ENCODE measurements at regions not wholly inside any gene's neighbourhood (a gene's known extent, or its start where the extent isn't known, plus 50 kb on each side); places are given as distances from the start of the nearest gene placed in this dataset.

- Histone ChIP-seq H3K9me3 (ENCODE audit: control insufficient read depth, insufficient read depth, low read length) (no peaks in the 10 kb centered on the region), H3K4me3 (ENCODE audit: low read length) (no peak overlapping the region), H3K27ac (ENCODE audit: low read length) (no peak overlapping the region), H3K27me3 (ENCODE audit: control insufficient read depth, insufficient read depth, low read length) (no peaks in the 10 kb centered on the region; the same call in 1 of the 2 replicates), H3K4me1 (ENCODE audit: control insufficient read depth, insufficient read depth, low read length) (peaks cover 5% of the 10 kb centered on the region), H3K36me3 (ENCODE audit: control insufficient read depth, insufficient read depth, low read length) (no peaks in the 10 kb centered on the region)
- DNase-seq (ENCODE audit: low read depth, low spot score), result no peak
- no CpG with 5 or more reads among the region's 6 CpGs for WGBS (ENCODE audit: insufficient coverage, insufficient read length)
Measured at GRCh38 chr10:78173360-78174015, 139.8 kb downstream of the RPS24 start.

- no peaks in the 10 kb centered on the region; the same call in 1 of the 2 replicates for H3K27me3 ChIP-seq (ENCODE audit: control insufficient read depth, insufficient read depth, low read length)
- peaks cover 8% of the 10 kb centered on the region for H3K4me1 ChIP-seq (ENCODE audit: control insufficient read depth, insufficient read depth, low read length)
- DNase-seq (ENCODE audit: low read depth, low spot score), result no peak
- WGBS (ENCODE audit: insufficient coverage, insufficient read length), result no CpG with 5 or more reads among the region's 5 CpGs
- no peaks in the 10 kb centered on the region for H3K9me3 ChIP-seq (ENCODE audit: control insufficient read depth, insufficient read depth, low read length)
- no peak overlapping the region for H3K4me3 ChIP-seq (ENCODE audit: low read length)
- H3K27ac ChIP-seq (ENCODE audit: low read length), result no peak overlapping the region
- H3K36me3 ChIP-seq (ENCODE audit: control insufficient read depth, insufficient read depth, low read length), result no peaks in the 10 kb centered on the region
Measured at GRCh38 chr10:78175444-78176015, 141.9 kb downstream of the RPS24 start.

- no peak for DNase-seq (ENCODE audit: low read depth, low spot score)
- no peaks in the 10 kb centered on the region for H3K9me3 ChIP-seq (ENCODE audit: control insufficient read depth, insufficient read depth, low read length)
- H3K27me3 ChIP-seq (ENCODE audit: control insufficient read depth, insufficient read depth, low read length), result no peaks in the 10 kb centered on the region; the same call in 1 of the 2 replicates
- H3K36me3 ChIP-seq (ENCODE audit: control insufficient read depth, insufficient read depth, low read length), result no peaks in the 10 kb centered on the region
- H3K27ac ChIP-seq (ENCODE audit: low read length), result no peak overlapping the region
- WGBS (ENCODE audit: insufficient coverage, insufficient read length), result no CpG with 5 or more reads among the region's 24 CpGs
- H3K4me1 ChIP-seq (ENCODE audit: control insufficient read depth, insufficient read depth, low read length), result peaks cover 6% of the 10 kb centered on the region
- H3K4me3 ChIP-seq (ENCODE audit: low read length), result no peak overlapping the region
Measured at GRCh38 chr10:78176320-78177317, 143.0 kb downstream of the RPS24 start.

GRCh38 chr10:78177491-78178185, 144.0 kb downstream of the RPS24 start:
- no peaks in the 10 kb centered on the region for H3K36me3 ChIP-seq (ENCODE audit: control insufficient read depth, insufficient read depth, low read length)
- H3K27ac ChIP-seq (ENCODE audit: low read length), result no peak overlapping the region
- no peaks in the 10 kb centered on the region for H3K9me3 ChIP-seq (ENCODE audit: control insufficient read depth, insufficient read depth, low read length)
- no peak overlapping the region for H3K4me3 ChIP-seq (ENCODE audit: low read length)
- WGBS (ENCODE audit: insufficient coverage, insufficient read length), result no CpG with 5 or more reads among the region's 20 CpGs
- DNase-seq (ENCODE audit: low read depth, low spot score), result no peak
- no peaks in the 10 kb centered on the region; the same call in 1 of the 2 replicates for H3K27me3 ChIP-seq (ENCODE audit: control insufficient read depth, insufficient read depth, low read length)
- H3K4me1 ChIP-seq (ENCODE audit: control insufficient read depth, insufficient read depth, low read length), result peaks cover 3% of the 10 kb centered on the region; the same call in 1 of the 2 replicates

GRCh38 chr10:78178397-78178796, 144.7 kb downstream of the RPS24 start:
- Histone ChIP-seq H3K27ac (ENCODE audit: low read length) (no peak overlapping the region), H3K36me3 (ENCODE audit: control insufficient read depth, insufficient read depth, low read length) (no peaks in the 10 kb centered on the region), H3K4me3 (ENCODE audit: low read length) (no peak overlapping the region), H3K27me3 (ENCODE audit: control insufficient read depth, insufficient read depth, low read length) (no peaks in the 10 kb centered on the region), H3K9me3 (ENCODE audit: control insufficient read depth, insufficient read depth, low read length) (no peaks in the 10 kb centered on the region), H3K4me1 (ENCODE audit: control insufficient read depth, insufficient read depth, low read length) (peaks cover 3% of the 10 kb centered on the region; the same call in 1 of the 2 replicates)
- no CpG with 5 or more reads among the region's 8 CpGs for WGBS (ENCODE audit: insufficient coverage, insufficient read length)
- no peak for DNase-seq (ENCODE audit: low read depth, low spot score)

- no peak overlapping the region for H3K4me3 ChIP-seq (ENCODE audit: low read length)
- H3K27me3 ChIP-seq (ENCODE audit: control insufficient read depth, insufficient read depth, low read length), result no peaks in the 10 kb centered on the region
- peaks cover 3% of the 10 kb centered on the region; the same call in 1 of the 2 replicates for H3K4me1 ChIP-seq (ENCODE audit: control insufficient read depth, insufficient read depth, low read length)
- H3K9me3 ChIP-seq (ENCODE audit: control insufficient read depth, insufficient read depth, low read length), result no peaks in the 10 kb centered on the region
- no peak overlapping the region for H3K27ac ChIP-seq (ENCODE audit: low read length)
- no peaks in the 10 kb centered on the region for H3K36me3 ChIP-seq (ENCODE audit: control insufficient read depth, insufficient read depth, low read length)
- no peak for DNase-seq (ENCODE audit: low read depth, low spot score)
- no CpG with 5 or more reads among the region's 7 CpGs for WGBS (ENCODE audit: insufficient coverage, insufficient read length)
Measured at GRCh38 chr10:78178940-78179339, 145.3 kb downstream of the RPS24 start.

GRCh38 chr10:78179886-78180705, 146.4 kb downstream of the RPS24 start:
- Histone ChIP-seq H3K27me3 (ENCODE audit: control insufficient read depth, insufficient read depth, low read length) (no peaks in the 10 kb centered on the region), H3K9me3 (ENCODE audit: control insufficient read depth, insufficient read depth, low read length) (no peaks in the 10 kb centered on the region), H3K4me3 (ENCODE audit: low read length) (no peak overlapping the region), H3K27ac (ENCODE audit: low read length) (no peak overlapping the region), H3K4me1 (ENCODE audit: control insufficient read depth, insufficient read depth, low read length) (peaks cover 3% of the 10 kb centered on the region; the same call in 1 of the 2 replicates), H3K36me3 (ENCODE audit: control insufficient read depth, insufficient read depth, low read length) (no peaks in the 10 kb centered on the region)
- DNase-seq (ENCODE audit: low read depth, low spot score), result no peak
- no CpG with 5 or more reads among the region's 22 CpGs for WGBS (ENCODE audit: insufficient coverage, insufficient read length)

GRCh38 chr10:78181381-78182055, 147.9 kb downstream of the RPS24 start:
- Histone ChIP-seq H3K27ac (ENCODE audit: low read length) (no peak overlapping the region), H3K9me3 (ENCODE audit: control insufficient read depth, insufficient read depth, low read length) (no peaks in the 10 kb centered on the region), H3K27me3 (ENCODE audit: control insufficient read depth, insufficient read depth, low read length) (no peaks in the 10 kb centered on the region), H3K36me3 (ENCODE audit: control insufficient read depth, insufficient read depth, low read length) (no peaks in the 10 kb centered on the region), H3K4me3 (ENCODE audit: low read length) (no peak overlapping the region), H3K4me1 (ENCODE audit: control insufficient read depth, insufficient read depth, low read length) (peaks cover 3% of the 10 kb centered on the region; the same call in 1 of the 2 replicates)
- no CpG with 5 or more reads among the region's 6 CpGs for WGBS (ENCODE audit: insufficient coverage, insufficient read length)
- DNase-seq (ENCODE audit: low read depth, low spot score), result no peak

- no peaks in the 10 kb centered on the region for H3K9me3 ChIP-seq (ENCODE audit: control insufficient read depth, insufficient read depth, low read length)
- no peak overlapping the region for H3K27ac ChIP-seq (ENCODE audit: low read length)
- no CpG with 5 or more reads among the region's 1 CpG for WGBS (ENCODE audit: insufficient coverage, insufficient read length)
- H3K36me3 ChIP-seq (ENCODE audit: control insufficient read depth, insufficient read depth, low read length), result no peaks in the 10 kb centered on the region
- no peak overlapping the region for H3K4me3 ChIP-seq (ENCODE audit: low read length)
- no peaks in the 10 kb centered on the region for H3K27me3 ChIP-seq (ENCODE audit: control insufficient read depth, insufficient read depth, low read length)
- H3K4me1 ChIP-seq (ENCODE audit: control insufficient read depth, insufficient read depth, low read length), result peaks cover 3% of the 10 kb centered on the region; the same call in 1 of the 2 replicates
- no peak for DNase-seq (ENCODE audit: low read depth, low spot score)
Measured at GRCh38 chr10:78182841-78183240, 149.2 kb downstream of the RPS24 start.
